GM19324 (cell line): ENCODE measurements at regions not wholly inside any gene's neighbourhood (a gene's known extent, or its start where the extent isn't known, plus 50 kb on each side); places are given as distances from the start of the nearest gene placed in this dataset.

Source experiments
- ATAC-seq: cut with Tn5 transposase; IDR thresholded peaks from one replicate; pipeline ENCODE4 v1.9.1; 2021; ENCODE audit warnings: mild to moderate bottlenecking, moderate library complexity; ENCODE audit not compliant: unreplicated experiment, low FRiP score

- ATAC-seq = no peak
Measured at GRCh38 chr12:66902020-66902419, 223.1 kb upstream of the GRIP1 start.

GRCh38 chr12:66903782-66904396, 225.0 kb upstream of the GRIP1 start:
- ATAC-seq = no peak

- ATAC-seq = no peak
Measured at GRCh38 chr12:66905201-66905600, 226.3 kb upstream of the GRIP1 start.

- ATAC-seq = no peak
Measured at GRCh38 chr12:66910366-66910974, 231.6 kb upstream of the GRIP1 start.

GRCh38 chr12:66915306-66915904, 236.5 kb upstream of the GRIP1 start:
- no peak for ATAC-seq

- ATAC-seq = no peak
Measured at GRCh38 chr12:66916189-66916588, 237.3 kb upstream of the GRIP1 start.

- ATAC-seq = no peak
Measured at GRCh38 chr12:66919466-66919865, 240.6 kb upstream of the GRIP1 start.

GRCh38 chr12:66920205-66920604, 241.3 kb upstream of the GRIP1 start:
- no peak for ATAC-seq

GRCh38 chr12:66921151-66921550, 242.3 kb upstream of the GRIP1 start:
- ATAC-seq = no peak

GRCh38 chr12:66925083-66925482, 246.2 kb upstream of the GRIP1 start:
- no peak for ATAC-seq

GRCh38 chr12:66929121-66929520, 250.2 kb upstream of the GRIP1 start:
- ATAC-seq = no peak

- ATAC-seq = no peak
Measured at GRCh38 chr12:66931091-66931490, 252.2 kb upstream of the GRIP1 start.

- no peak for ATAC-seq
Measured at GRCh38 chr12:66932126-66932525, 253.2 kb upstream of the GRIP1 start.

GRCh38 chr12:66934302-66935062, 255.6 kb upstream of the GRIP1 start:
- ATAC-seq = no peak

GRCh38 chr12:66941150-66941549, 262.3 kb upstream of the GRIP1 start:
- no peak for ATAC-seq

GRCh38 chr12:66942741-66943465, 264.0 kb upstream of the GRIP1 start:
- ATAC-seq = no peak

- ATAC-seq = no peak
Measured at GRCh38 chr12:66944365-66944764, 265.5 kb upstream of the GRIP1 start.

- no peak for ATAC-seq
Measured at GRCh38 chr12:66945189-66945817, 266.4 kb upstream of the GRIP1 start.

GRCh38 chr12:66947119-66947518, 268.2 kb upstream of the GRIP1 start:
- no peak for ATAC-seq

GRCh38 chr12:66952668-66953067, 273.8 kb upstream of the GRIP1 start:
- ATAC-seq = no peak
